ENCODE measurements at regions not wholly inside any gene's neighbourhood (a gene's known extent, or its start where the extent isn't known, plus 50 kb on each side); places are given as distances from the start of the nearest gene placed in this dataset.

DNA sequence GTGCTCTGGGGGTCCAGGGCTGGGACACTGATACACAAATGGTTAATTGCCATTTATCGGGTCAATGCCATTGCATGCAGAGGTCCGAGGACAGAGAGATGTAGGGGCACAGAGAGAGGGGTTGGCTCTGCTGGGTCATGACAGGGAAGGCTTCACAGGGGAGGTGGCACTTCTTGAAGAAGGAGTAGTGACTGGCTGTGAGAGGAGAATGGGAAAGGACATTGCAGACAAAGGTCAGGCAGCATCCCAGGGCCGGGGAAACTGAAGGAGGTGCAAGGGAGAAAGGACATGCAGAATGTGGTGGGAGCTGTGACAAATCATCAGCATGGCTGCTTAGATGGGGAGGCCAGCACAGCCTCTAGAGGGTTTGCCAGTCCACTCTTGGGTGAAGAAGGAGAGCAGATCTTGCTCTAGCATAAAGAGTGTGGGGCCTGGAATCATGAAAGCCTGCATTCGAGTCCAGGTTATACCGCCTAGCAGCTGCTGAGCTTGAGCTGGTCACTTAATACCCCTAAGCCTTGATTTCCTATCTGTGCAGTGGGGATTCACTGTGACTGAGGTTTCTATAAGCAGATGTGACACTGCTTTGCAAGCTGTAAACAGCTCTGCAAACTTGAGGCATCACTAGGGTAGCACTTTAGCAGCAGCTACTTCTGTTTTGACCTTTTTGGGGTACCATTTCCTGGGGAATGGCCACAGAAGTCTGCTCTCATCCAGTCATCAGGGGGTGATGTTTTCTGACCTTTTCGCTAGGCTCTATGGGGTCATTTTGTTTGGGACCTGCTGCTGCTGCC is 59.2 kb upstream of the EPS8L3 start:
- TF ChIP-seq, protein P1, sequence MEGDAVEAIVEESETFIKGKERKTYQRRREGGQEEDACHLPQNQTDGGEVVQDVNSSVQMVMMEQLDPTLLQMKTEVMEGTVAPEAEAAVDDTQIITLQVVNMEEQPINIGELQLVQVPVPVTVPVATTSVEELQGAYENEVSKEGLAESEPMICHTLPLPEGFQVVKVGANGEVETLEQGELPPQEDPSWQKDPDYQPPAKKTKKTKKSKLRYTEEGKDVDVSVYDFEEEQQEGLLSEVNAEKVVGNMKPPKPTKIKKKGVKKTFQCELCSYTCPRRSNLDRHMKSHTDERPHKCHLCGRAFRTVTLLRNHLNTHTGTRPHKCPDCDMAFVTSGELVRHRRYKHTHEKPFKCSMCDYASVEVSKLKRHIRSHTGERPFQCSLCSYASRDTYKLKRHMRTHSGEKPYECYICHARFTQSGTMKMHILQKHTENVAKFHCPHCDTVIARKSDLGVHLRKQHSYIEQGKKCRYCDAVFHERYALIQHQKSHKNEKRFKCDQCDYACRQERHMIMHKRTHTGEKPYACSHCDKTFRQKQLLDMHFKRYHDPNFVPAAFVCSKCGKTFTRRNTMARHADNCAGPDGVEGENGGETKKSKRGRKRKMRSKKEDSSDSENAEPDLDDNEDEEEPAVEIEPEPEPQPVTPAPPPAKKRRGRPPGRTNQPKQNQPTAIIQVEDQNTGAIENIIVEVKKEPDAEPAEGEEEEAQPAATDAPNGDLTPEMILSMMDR (IDR thresholded peaks at IDR 0.05) = no peak
- Histone ChIP-seq H3K4me2 (ENCODE audit: low read length) (no peak overlapping the region), H3K4me1 (peaks cover 6% of the 10 kb centered on the region), H3K79me2 (no peaks in the 10 kb centered on the region), H2AFZ (no peak overlapping the region), H3K27me3 (ENCODE audit: control insufficient read depth, insufficient read depth, low read length) (no peaks in the 10 kb centered on the region), H3K27ac (no peak overlapping the region), H3K9ac (no peak overlapping the region), H3K9me3 (ENCODE audit: control insufficient read depth, low read length) (no peaks in the 10 kb centered on the region), H3K4me3 (ENCODE audit: low read depth, low read length) (no peak overlapping the region), H3K36me3 (ENCODE audit: control insufficient read depth, insufficient read depth, low read length) (no peaks in the 10 kb centered on the region)

DNA sequence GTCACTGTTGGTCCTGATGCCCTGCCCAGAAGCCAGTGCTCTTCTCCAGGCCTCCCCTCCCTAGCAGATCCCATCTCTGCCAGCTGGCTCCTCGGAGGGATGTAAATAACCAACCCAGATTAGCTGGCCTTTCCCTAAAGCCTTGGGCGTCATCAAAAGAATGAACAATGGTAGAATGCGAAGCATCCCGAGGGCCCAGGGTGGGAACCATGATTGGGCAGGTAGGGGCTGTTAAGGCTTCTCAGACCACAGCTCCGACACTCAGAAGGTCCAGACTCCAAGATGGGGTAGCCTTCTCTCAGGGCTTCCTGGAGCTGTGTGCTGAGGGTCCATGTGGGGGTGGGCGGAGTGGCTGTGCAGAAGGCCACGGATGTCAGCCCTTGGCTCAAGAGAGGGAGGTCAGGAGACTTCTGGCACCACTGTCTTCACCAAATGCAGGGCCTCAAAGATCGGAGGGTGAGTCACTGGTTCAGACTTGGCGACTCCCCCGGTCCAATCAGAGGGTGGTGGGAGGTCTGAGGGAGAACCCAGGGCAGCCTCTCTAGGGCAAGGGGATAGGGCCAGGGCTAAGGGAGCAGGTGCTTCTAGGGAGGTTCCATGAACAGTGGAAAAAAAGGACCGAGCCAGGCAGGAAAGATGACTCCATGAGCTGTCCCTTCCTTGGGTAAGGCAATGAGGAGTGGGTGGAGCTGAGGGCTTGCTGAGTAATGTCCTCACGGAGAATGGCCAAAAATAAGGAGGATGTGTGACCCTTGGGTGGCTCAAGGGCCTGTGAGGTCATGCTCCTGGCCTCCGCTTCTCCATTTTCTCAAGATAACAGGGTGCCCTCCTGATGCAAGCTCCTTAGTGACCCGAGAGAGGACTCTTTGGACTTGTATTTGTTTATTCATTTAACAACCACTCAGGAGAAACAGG is 58.4 kb upstream of the EPS8L3 start:
- no peak overlapping the region for H3K4me2 ChIP-seq (ENCODE audit: low read length)
- H3K4me1 ChIP-seq = peaks cover 6% of the 10 kb centered on the region
- H3K9me3 ChIP-seq (ENCODE audit: control insufficient read depth, low read length) = no peaks in the 10 kb centered on the region
- no peaks in the 10 kb centered on the region for H3K36me3 ChIP-seq (ENCODE audit: control insufficient read depth, insufficient read depth, low read length)
- no peak overlapping the region for H3K4me3 ChIP-seq (ENCODE audit: low read depth, low read length)
- TF ChIP-seq, protein P1 (IDR thresholded peaks at IDR 0.05) = no peak
- no peaks in the 10 kb centered on the region for H3K27me3 ChIP-seq (ENCODE audit: control insufficient read depth, insufficient read depth, low read length)
- H2AFZ ChIP-seq = no peak overlapping the region
- no peaks in the 10 kb centered on the region for H3K79me2 ChIP-seq
- H3K9ac ChIP-seq = no peak overlapping the region
- no peak overlapping the region for H3K27ac ChIP-seq

DNA sequence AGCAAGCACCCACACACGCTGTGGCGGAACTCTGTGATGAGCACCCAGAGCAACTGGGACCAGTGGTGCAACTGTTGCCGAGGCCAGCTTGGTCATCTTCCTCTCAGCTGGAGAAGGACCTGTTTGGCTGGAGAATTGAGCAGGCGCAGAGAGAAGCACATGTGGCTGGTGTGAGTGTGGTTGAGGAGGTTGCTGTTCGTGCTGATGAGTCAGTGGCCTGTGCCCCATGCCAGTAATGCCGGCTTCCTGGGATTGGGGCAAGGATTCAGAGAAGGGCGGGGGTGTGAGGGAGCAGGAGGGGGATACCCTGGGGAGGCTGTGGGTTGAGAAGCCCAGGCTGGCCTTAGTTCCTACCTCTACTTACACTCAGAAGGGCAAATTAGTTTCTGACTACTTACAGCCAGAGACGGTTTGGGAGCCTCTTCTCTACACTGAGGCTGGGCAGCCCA is 57.5 kb upstream of the EPS8L3 start:
- Histone ChIP-seq H3K36me3 (ENCODE audit: control insufficient read depth, insufficient read depth, low read length) (no peaks in the 10 kb centered on the region), H2AFZ (no peak overlapping the region), H3K4me1 (peaks cover 6% of the 10 kb centered on the region), H3K4me2 (ENCODE audit: low read length) (no peak overlapping the region), H3K9me3 (ENCODE audit: control insufficient read depth, low read length) (no peaks in the 10 kb centered on the region), H3K79me2 (no peaks in the 10 kb centered on the region), H3K27ac (no peak overlapping the region), H3K9ac (no peak overlapping the region), H3K27me3 (ENCODE audit: control insufficient read depth, insufficient read depth, low read length) (no peaks in the 10 kb centered on the region), H3K4me3 (ENCODE audit: low read depth, low read length) (no peak overlapping the region)
- TF ChIP-seq, protein P1 (IDR thresholded peaks at IDR 0.05) = no peak

DNA sequence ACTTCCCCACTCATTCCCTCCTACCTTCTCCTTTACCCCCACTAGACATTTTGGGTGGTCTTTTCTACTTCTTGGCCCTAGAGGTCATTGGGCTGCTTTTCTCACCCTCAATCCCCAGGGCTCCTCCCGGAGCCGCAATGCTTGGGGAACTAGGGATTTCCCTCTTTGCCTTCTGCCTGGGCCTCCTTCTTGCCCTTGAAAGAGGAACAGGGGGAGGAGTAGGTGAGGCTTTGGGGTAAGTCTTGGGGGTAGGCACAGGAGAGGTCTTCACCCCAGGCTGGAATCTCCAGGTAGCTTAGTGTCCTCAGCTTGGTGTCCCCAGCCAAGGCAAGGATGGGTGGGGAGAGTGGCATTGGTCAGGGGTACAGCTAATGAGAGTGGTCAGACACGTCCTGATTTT is 56.2 kb upstream of the EPS8L3 start:
- TF ChIP-seq, protein P1 (IDR thresholded peaks at IDR 0.05) = no peak
- Histone ChIP-seq H3K9ac (no peak overlapping the region), H3K4me1 (peaks cover 6% of the 10 kb centered on the region)

More for the DNA sequence above, 56.2 kb upstream of the EPS8L3 start:
- H3K4me2 ChIP-seq (ENCODE audit: low read length) = no peak overlapping the region
- H3K27ac ChIP-seq = no peak overlapping the region
- H3K4me3 ChIP-seq (ENCODE audit: low read depth, low read length) = no peak overlapping the region
- no peaks in the 10 kb centered on the region for H3K79me2 ChIP-seq
- H3K36me3 ChIP-seq (ENCODE audit: control insufficient read depth, insufficient read depth, low read length) = no peaks in the 10 kb centered on the region
- no peak overlapping the region for H2AFZ ChIP-seq
- H3K9me3 ChIP-seq (ENCODE audit: control insufficient read depth, low read length) = no peaks in the 10 kb centered on the region
- no peaks in the 10 kb centered on the region for H3K27me3 ChIP-seq (ENCODE audit: control insufficient read depth, insufficient read depth, low read length)
